Fibroblast of lung (primary cell): ENCODE measurements at regions not wholly inside any gene's neighbourhood (a gene's known extent, or its start where the extent isn't known, plus 50 kb on each side); places are given as distances from the start of the nearest gene placed in this dataset.

Experiments used
- DNase-seq, 2 donors: peaks; one replicate each; pipeline versions ENCODE4 v3.0.0 to v3.0.0-alpha.2; 2010; ENCODE audit warnings: low read depth in 2 of 2
- H2AFZ ChIP-seq: 2 replicates; pipeline ENCODE4 v1.5.1; 2012; ENCODE audit warnings: low read length, control low read depth, inconsistent platforms
- H3K27ac ChIP-seq: 2 replicates; pipeline ENCODE4 v1.5.1; 2011; ENCODE audit warnings: low read length, control low read depth; ENCODE audit not compliant: insufficient read depth
- H3K27me3 ChIP-seq: 2 replicates; pipeline ENCODE4 v1.5.1; 2011; ENCODE audit warnings: mild to moderate bottlenecking, low read length; ENCODE audit not compliant: control insufficient read depth, insufficient read depth
- H3K36me3 ChIP-seq: 2 replicates; pipeline ENCODE4 v1.5.1; 2011; ENCODE audit warnings: low read length; ENCODE audit not compliant: control insufficient read depth, insufficient read depth
- H3K4me1 ChIP-seq: 2 replicates; pipeline ENCODE4 v1.5.1; 2011; ENCODE audit warnings: low read length; ENCODE audit not compliant: control insufficient read depth, insufficient read depth; ENCODE audit errors: extremely low read depth
- H3K4me2 ChIP-seq: 2 replicates; pipeline ENCODE4 v1.5.1; 2011; ENCODE audit warnings: low read length, control low read depth; ENCODE audit not compliant: insufficient read depth; ENCODE audit errors: extremely low read depth
- H3K4me3 ChIP-seq, 4 experiments: fragments of 200-600 bp in 1 of 4; sonication (generic) in 1 of 4; replicated peaks in 1 of 4; 2 replicates each; pipeline ENCODE4 v1.5.1; 2011 to 2016; ENCODE audit warnings: low read length in 4 of 4, low read depth in 3 of 4, mild to moderate bottlenecking in 3 of 4, control low read depth in 2 of 4, inconsistent platforms in 1 of 4, mixed read lengths in 1 of 4; ENCODE audit not compliant: insufficient read depth in 1 of 4; ENCODE audit errors: control extremely low read depth in 1 of 4
- H3K79me2 ChIP-seq: 2 replicates; pipeline ENCODE4 v1.5.1; 2012; ENCODE audit warnings: mild to moderate bottlenecking, low read length, inconsistent platforms; ENCODE audit not compliant: control insufficient read depth, insufficient read depth
- H3K9ac ChIP-seq: 2 replicates; pipeline ENCODE4 v1.5.1; 2011; ENCODE audit warnings: mild to moderate bottlenecking, low read length, control low read depth; ENCODE audit not compliant: insufficient read depth
- H3K9me3 ChIP-seq: 2 replicates; pipeline ENCODE4 v1.5.1; 2012; ENCODE audit warnings: low read depth, low read length; ENCODE audit not compliant: control insufficient read depth, insufficient read depth
- H4K20me1 ChIP-seq: 2 replicates; pipeline ENCODE4 v1.5.1; 2011; ENCODE audit warnings: low read length; ENCODE audit not compliant: control insufficient read depth, insufficient read depth; ENCODE audit errors: extremely low read depth
- EZH2 ChIP-seq: IDR thresholded peaks from 2 replicates; pipeline ENCODE4 v1.5.1; 2012; ENCODE audit warnings: low read length, control low read depth, mild to moderate bottlenecking; ENCODE audit errors: missing control alignments
- TF ChIP-seq, protein P1 (sequence below), 2 donors: IDR thresholded peaks in 1 of 2; conservative IDR thresholded peaks in 1 of 2; 1 replicate in 1 of 2; 2 replicates in 1 of 2; pipeline ENCODE4 v1.5.1; 2011 to 2012; ENCODE audit warnings: low read length in 2 of 2, control low read depth in 1 of 2, inconsistent platforms in 1 of 2, low read depth in 1 of 2, mild to moderate bottlenecking in 1 of 2

- TF ChIP-seq EZH2: no peak
- TF ChIP-seq, protein P1, sequence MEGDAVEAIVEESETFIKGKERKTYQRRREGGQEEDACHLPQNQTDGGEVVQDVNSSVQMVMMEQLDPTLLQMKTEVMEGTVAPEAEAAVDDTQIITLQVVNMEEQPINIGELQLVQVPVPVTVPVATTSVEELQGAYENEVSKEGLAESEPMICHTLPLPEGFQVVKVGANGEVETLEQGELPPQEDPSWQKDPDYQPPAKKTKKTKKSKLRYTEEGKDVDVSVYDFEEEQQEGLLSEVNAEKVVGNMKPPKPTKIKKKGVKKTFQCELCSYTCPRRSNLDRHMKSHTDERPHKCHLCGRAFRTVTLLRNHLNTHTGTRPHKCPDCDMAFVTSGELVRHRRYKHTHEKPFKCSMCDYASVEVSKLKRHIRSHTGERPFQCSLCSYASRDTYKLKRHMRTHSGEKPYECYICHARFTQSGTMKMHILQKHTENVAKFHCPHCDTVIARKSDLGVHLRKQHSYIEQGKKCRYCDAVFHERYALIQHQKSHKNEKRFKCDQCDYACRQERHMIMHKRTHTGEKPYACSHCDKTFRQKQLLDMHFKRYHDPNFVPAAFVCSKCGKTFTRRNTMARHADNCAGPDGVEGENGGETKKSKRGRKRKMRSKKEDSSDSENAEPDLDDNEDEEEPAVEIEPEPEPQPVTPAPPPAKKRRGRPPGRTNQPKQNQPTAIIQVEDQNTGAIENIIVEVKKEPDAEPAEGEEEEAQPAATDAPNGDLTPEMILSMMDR (conservative IDR thresholded peaks at IDR 0.05 in 1 of 2, IDR thresholded peaks at IDR 0.05 in 1 of 2; ENCODE audit: low read depth in 1 of 2, low read length in 2 of 2): no peak
- DNase-seq: no peak
- Histone ChIP-seq H3K4me1 (no peaks in the 10 kb centered on the region), H3K79me2 (no peaks in the 10 kb centered on the region), H2AFZ (no peak overlapping the region), H3K36me3 (no peaks in the 10 kb centered on the region), H3K27ac (no peak overlapping the region), H3K4me2 (no peak overlapping the region), H3K4me3 (no peak overlapping the region), H4K20me1 (no peaks in the 10 kb centered on the region), H3K9me3 (no peaks in the 10 kb centered on the region), H3K27me3 (no peaks in the 10 kb centered on the region), H3K9ac (no peak overlapping the region)
Observed at GRCh38 chr13:63344711-63345110, 1929.1 kb upstream of the PCDH20 start.

- no peaks in the 10 kb centered on the region for H3K9me3 ChIP-seq
- H2AFZ ChIP-seq: no peak overlapping the region
- H4K20me1 ChIP-seq: no peaks in the 10 kb centered on the region
- no peak overlapping the region for H3K27ac ChIP-seq
- TF ChIP-seq EZH2: no peak
- TF ChIP-seq, protein P1 (conservative IDR thresholded peaks at IDR 0.05 in 1 of 2, IDR thresholded peaks at IDR 0.05 in 1 of 2; ENCODE audit: low read depth in 1 of 2, low read length in 2 of 2): no peak
- no peaks in the 10 kb centered on the region for H3K4me1 ChIP-seq
- no peak overlapping the region for H3K9ac ChIP-seq
- H3K4me2 ChIP-seq: no peak overlapping the region
- H3K4me3 ChIP-seq: no peak overlapping the region
- no peaks in the 10 kb centered on the region for H3K36me3 ChIP-seq
- DNase-seq: no peak
- H3K27me3 ChIP-seq: no peaks in the 10 kb centered on the region
- no peaks in the 10 kb centered on the region for H3K79me2 ChIP-seq
Observed at GRCh38 chr13:63337921-63338320, 1922.3 kb upstream of the PCDH20 start.

DNA sequence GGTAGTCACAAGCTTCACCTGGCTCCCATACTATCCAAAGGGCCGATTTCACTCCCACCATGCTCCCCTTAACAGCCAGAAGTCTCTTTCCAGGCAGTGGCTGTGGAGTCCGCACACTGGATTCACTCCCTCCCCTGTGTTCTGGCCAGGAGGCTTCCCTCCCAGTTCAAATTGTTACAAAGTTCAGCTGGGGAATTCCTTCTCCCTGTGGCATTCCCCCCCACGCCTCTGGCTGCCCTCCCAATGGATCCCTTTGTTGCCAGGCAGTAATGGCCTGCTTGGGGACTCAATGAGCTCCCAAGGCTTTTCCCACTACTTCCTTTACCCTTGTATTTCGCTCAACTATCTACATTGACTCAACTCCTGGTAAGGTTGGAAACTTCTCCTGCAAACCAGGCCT lies 1921.4 kb upstream of the PCDH20 start:
- Histone ChIP-seq H3K4me1 (no peaks in the 10 kb centered on the region), H3K4me2 (no peak overlapping the region), H4K20me1 (no peaks in the 10 kb centered on the region), H3K9me3 (no peaks in the 10 kb centered on the region), H3K4me3 (no peak overlapping the region), H3K36me3 (no peaks in the 10 kb centered on the region), H3K79me2 (no peaks in the 10 kb centered on the region), H3K27ac (no peak overlapping the region), H3K9ac (no peak overlapping the region), H3K27me3 (no peaks in the 10 kb centered on the region), H2AFZ (no peak overlapping the region)
- DNase-seq: no peak
- TF ChIP-seq EZH2: no peak
- TF ChIP-seq, protein P1 (conservative IDR thresholded peaks at IDR 0.05 in 1 of 2, IDR thresholded peaks at IDR 0.05 in 1 of 2; ENCODE audit: low read depth in 1 of 2, low read length in 2 of 2): no peak
